ENCODE measurements at regions not wholly inside any gene's neighbourhood (a gene's known extent, or its start where the extent isn't known, plus 50 kb on each side); places are given as distances from the start of the nearest gene placed in this dataset.
"Not testable (repeated sequence)": the region's sequence is repeated elsewhere in the genome, so short reads cannot be mapped to it uniquely, and the experiment has no call there.

- no peak for DNase-seq (ENCODE audit: low spot score)
- intact Hi-C loops (cut with DNase I) = no loop called here
Observed at GRCh38 chr4:173697840-173698239, 167.8 kb upstream of the HAND2 start.

GRCh38 chr4:173696551-173696950, 166.5 kb upstream of the HAND2 start:
- intact Hi-C loops (cut with DNase I) = no loop called here
- DNase-seq (ENCODE audit: low spot score) = no peak

- intact Hi-C loops (cut with DNase I) = no loop called here
- DNase-seq (ENCODE audit: low spot score) = no peak
Observed at GRCh38 chr4:173696011-173696410, 166.0 kb upstream of the HAND2 start.

GRCh38 chr4:173685831-173686210, 155.8 kb upstream of the HAND2 start:
- intact Hi-C loops (cut with DNase I) = no loop called here
- no peak for DNase-seq (ENCODE audit: low spot score)

GRCh38 chr4:173685165-173685830, 155.3 kb upstream of the HAND2 start:
- no peak for DNase-seq (ENCODE audit: low spot score)
- intact Hi-C loops (cut with DNase I) = no loop called here

- intact Hi-C loops (cut with DNase I) = no loop called here
Observed at GRCh38 chr4:173684223-173684622, 154.2 kb upstream of the HAND2 start.

GRCh38 chr4:173682609-173683008, 152.6 kb upstream of the HAND2 start:
- no peak for DNase-seq (ENCODE audit: low spot score)
- intact Hi-C loops (cut with DNase I) = no loop called here

More at GRCh38 chr4:173684223-173684622, 154.2 kb upstream of the HAND2 start:
- no peak for DNase-seq (ENCODE audit: low spot score)

GRCh38 chr4:173680278-173680677, 150.2 kb upstream of the HAND2 start:
- intact Hi-C loops (cut with DNase I) = no loop called here
- DNase-seq (ENCODE audit: low spot score) = no peak

- no peak for DNase-seq (ENCODE audit: low spot score)
- intact Hi-C loops (cut with DNase I) = no loop called here
Observed at GRCh38 chr4:173675446-173675845, 145.4 kb upstream of the HAND2 start.

GRCh38 chr4:173669460-173670179, 139.6 kb upstream of the HAND2 start:
- no peak for DNase-seq (ENCODE audit: low spot score)
- intact Hi-C loops (cut with DNase I) = no loop called here

- no peak for DNase-seq (ENCODE audit: low spot score)
- intact Hi-C loops (cut with DNase I) = no loop called here
Observed at GRCh38 chr4:173661001-173661400, 131.0 kb upstream of the HAND2 start.

- DNase-seq (ENCODE audit: low spot score) = no peak
- intact Hi-C loops (cut with DNase I) = no loop called here
Observed at GRCh38 chr4:173656898-173657297, 126.9 kb upstream of the HAND2 start.

- intact Hi-C loops (cut with DNase I) = no loop called here
- DNase-seq (ENCODE audit: low spot score) = no peak
Observed at GRCh38 chr4:173652283-173652931, 122.4 kb upstream of the HAND2 start.

- intact Hi-C loops (cut with DNase I) = no loop called here
Observed at GRCh38 chr4:173651651-173652282, 121.7 kb upstream of the HAND2 start.

GRCh38 chr4:173647902-173648301, 117.9 kb upstream of the HAND2 start:
- intact Hi-C loops (cut with DNase I) = no loop called here
- no peak for DNase-seq (ENCODE audit: low spot score)

More at GRCh38 chr4:173651651-173652282, 121.7 kb upstream of the HAND2 start:
- no peak for DNase-seq (ENCODE audit: low spot score)

GRCh38 chr4:173642509-173642908, 112.5 kb upstream of the HAND2 start:
- intact Hi-C loops (cut with DNase I) = no loop called here
- no peak for DNase-seq (ENCODE audit: low spot score)

- DNase-seq (ENCODE audit: low spot score) = no peak
- intact Hi-C loops (cut with DNase I) = no loop called here
Observed at GRCh38 chr4:173635395-173635794, 105.4 kb upstream of the HAND2 start.

GRCh38 chr4:173626277-173626676, 96.2 kb upstream of the HAND2 start:
- no peak for DNase-seq (ENCODE audit: low spot score)
- intact Hi-C loops (cut with DNase I) = no loop called here

GRCh38 chr4:173618648-173619047, 88.6 kb upstream of the HAND2 start:
- DNase-seq (ENCODE audit: low spot score) = not testable (repeated sequence)

GRCh38 chr4:173609158-173609557, 79.1 kb upstream of the HAND2 start:
- intact Hi-C loops (cut with DNase I) = no loop called here

More at GRCh38 chr4:173618648-173619047, 88.6 kb upstream of the HAND2 start:
- intact Hi-C loops (cut with DNase I) = not testable (repeated sequence)

More at GRCh38 chr4:173609158-173609557, 79.1 kb upstream of the HAND2 start:
- DNase-seq (ENCODE audit: low spot score) = no peak
